GM18870 (cell line): ENCODE measurements at regions not wholly inside any gene's neighbourhood (a gene's known extent, or its start where the extent isn't known, plus 50 kb on each side); places are given as distances from the start of the nearest gene placed in this dataset.
"Not testable (repeated sequence)": the region's sequence is repeated elsewhere in the genome, so short reads cannot be mapped to it uniquely, and the experiment has no call there.

Source experiments
- ATAC-seq: cut with Tn5 transposase; IDR thresholded peaks from one replicate; pipeline ENCODE4 v1.9.1; 2021; ENCODE audit warnings: moderate library complexity; ENCODE audit not compliant: unreplicated experiment

DNA sequence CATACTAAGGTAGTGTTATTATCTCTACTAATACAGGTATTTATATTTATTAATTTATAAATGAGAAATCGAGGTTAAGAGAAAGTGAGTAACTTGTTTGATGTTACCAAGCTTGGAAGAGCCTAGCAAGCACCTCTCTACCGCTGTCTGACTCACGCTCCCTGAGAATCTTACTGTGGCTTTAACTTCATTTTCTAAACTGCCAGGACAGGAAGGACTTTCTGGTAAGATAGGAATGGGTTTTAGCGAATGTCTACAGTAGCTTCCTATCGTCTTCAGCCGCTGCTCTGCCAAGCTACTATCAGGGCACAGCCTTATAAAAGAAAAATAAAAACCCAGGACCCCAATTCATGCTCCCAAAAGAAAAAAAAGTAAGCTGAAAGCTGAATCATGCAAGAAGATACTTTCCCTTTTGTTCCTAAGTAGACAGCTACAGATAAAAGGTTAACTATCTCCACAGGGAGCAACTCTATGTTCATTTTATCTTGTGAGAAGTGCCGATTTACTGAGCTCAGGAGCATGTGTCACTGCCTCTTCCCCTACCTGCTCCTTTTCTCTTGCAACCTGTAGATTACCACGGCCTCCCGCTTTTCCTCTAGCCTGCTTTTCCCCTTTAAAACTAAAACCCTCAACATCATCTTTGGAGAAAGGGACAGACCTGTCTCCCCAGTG is 60.2 kb downstream of the THNSL1 start:
- ATAC-seq: no peak

DNA sequence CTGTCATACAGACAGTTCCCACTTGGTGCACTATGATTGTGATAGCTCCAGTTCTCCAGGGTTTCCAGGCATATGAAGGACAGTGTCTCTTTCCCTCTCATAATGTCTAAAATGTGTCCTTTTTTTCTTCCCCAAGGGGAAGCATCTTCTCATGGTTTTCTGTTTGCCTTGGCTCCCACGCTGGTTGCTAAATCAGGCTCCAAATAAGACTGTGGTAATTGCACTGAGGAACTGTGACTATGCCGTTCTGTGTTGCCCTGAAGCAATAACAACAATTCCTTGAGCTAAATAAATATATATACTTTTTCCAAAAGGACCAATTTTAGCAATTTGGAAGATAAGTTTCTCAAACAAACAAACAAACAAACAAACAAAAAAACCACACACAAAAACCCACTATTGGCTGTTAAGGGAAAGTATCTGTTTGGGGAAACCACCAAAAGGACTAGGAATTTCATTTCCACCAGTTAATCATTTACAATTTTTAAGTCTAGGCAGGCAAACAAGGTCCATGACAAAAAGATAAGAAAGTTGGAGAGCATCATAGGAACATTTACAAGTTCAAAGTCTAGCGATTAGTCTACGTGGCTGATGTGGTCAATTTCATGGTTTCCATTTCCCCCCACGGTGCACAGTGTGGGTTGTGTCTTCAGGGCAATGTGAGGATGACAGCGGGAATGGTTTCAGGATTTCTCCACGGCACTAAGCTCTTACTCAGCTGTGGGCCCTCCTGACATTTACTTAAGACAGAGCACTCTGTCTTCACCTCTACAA is 62.4 kb downstream of the THNSL1 start:
- no peak for ATAC-seq

DNA sequence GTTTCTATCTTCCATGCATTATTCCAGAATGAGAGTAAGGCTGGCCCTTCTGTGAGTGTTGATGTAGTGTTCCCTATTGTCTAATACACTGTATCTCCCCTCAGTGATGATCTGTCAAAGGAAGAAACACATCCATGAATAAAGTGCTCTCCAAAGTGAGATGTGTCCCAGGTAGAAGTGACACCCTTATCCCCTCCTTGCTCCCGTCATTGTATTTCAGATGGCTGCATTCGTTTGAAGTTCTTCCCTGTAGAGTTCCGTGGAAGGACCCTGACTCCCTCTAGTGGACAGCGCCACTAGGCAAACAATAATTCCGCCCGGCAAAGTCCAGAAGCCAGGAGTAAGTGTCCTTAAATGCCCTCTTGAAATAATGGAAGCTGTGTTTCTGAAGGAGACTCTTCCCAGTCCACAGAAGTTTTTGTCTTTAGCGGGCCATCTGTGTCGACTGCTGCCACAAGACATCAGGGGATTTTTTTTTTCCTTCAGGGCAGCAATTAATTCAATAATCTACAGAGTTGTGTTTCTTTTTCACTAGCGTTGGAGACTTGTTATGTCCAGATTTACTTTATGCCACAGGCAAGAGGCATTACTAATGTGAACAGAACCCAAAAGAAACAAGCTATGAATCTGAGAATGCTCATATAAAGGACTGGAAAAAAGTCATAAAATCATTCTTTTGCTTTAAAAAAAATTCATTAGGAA is 64.6 kb downstream of the THNSL1 start:
- peak; percentile 71 for ATAC-seq

DNA sequence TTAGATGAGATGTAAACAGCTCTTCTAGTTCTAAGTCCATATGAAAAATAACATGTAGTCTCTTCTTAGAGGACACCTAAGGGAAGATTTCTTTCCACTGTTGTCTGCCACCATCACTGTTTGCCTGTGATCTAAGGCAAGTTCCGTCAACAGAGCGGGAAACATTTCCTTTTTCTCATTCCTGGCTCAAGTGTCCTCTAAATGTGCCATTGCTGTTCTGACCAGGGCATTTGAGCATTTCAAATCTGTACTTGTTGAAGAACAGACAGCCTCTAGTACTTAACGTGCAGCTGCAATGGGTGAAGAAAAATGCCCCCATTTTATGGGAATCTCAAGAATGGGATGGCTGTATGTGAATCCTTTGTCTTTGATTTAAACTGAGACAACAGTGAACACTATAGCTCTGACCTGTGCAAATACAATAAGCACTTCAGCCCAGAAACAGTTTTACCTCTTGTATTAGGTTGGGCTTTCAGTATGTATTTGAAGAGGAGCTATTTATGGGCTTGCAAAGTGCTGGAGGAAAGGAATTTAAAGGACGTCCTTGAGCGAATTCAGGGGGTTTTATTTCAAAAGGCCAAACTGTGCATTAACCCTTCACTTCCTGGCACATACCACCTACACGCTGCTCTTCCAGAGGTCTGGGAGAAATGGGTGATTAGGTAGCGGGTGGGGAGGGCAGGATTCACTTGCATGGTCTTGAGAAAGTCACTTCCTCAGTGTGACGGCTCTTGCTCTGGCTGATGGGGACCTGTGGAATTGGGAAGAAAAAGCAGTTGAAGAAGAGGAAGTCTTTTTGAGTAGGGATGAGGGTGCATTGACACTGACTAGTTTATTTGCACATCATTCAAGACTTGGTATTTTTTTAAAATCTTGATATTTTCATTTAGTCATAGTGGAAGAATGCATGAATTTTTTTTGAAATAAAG is 66.1 kb downstream of the THNSL1 start:
- no peak for ATAC-seq

DNA sequence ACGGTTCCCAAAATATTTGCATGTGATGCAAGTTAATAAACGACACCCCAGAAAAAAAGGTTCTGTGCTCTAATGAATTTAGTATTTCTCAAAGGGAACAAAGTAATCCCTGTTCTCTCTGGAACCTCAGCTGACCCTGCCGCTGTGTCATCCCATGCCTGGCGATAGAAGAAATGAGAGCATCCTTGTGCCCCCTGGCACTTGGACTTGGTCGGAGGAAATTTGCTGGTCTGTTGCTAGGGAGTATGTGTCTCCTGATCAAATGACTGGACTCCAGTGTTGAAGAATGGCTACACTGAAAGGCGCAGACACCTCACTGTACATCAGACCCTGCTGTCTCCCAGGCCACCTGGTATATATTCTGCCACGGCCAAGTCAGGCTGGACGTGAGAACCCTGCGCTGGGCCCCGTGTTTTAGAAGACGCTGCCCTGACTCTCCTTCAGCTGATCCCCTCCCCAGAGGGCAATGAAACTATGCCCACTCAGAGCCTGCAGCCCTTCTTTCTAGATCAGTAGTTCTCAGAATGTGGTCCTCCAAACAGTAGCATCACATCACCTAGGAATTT is 67.2 kb downstream of the THNSL1 start:
- no peak for ATAC-seq

DNA sequence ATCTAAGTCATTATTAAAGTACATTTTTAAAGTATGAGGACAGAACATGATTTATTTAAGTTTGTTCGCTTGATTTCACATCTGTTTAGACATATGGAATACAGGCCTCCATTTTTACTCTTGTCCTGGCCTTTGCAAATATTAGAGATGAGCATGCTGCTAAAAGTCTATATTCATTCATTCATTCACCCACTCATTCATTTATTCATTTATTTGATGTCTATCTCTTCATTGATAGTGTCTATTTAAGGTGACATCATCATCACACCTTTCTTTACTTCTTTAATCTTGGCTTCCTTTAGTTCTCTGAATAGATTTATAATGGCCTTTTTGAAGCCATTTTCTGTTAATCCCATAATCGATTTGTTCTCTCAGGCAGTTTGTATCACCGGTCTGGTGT is 68.0 kb downstream of the THNSL1 start:
- ATAC-seq: no peak

DNA sequence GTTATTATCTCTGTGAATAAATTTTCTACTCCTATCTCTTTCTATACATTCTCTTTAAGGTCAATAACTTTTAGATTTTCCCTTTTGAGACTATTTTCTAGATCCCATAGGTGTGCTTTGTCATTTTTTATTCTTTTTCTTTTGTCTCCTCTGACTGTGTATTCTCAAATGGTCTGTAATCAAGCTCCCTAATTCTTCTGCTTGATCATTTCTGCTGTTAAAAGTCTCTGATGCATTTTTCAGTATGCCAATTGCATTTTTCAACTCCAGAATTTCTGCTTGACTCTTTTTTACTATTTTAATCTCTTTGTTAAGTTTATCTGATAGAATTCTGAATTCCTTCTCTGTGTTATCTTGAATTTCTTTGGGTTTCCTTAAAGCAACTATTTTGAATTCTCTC is 78.2 kb downstream of the THNSL1 start:
- no peak for ATAC-seq

DNA sequence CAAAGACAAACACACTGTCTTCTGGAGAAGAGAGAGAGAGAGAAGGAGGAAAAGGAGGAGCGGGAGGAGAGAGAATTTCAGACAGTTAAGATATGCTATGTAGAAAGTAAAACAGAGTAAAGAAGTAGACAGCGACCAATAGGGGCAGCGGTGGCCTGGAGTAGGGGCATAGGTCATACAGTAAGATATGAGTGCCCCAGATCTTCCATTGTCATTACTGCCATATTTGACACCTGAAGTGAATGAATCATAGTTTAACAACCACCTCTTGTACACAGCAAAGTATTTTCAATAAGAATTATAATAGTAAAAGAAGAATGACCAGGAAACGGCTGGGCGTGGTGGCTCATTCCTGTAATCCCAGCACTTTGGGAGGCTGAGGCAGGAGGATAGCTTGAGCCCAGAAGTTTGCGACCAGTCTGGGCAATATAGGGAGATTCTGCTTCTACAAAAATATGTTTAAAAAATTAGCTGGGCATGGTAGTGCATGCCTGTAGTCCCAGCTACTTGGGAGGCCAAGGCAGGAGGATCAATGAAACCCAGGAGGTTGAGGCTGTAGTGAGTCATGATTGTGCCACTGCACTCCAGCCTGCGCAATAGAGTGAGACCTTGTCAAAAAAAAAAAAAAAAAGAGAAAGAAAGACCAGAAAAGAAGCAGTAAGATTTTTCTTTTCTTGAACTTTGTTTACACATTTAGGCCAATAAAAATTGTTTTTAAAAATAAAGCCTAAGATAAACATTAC is 77.0 kb upstream of the GPR158 start:
- no peak for ATAC-seq

DNA sequence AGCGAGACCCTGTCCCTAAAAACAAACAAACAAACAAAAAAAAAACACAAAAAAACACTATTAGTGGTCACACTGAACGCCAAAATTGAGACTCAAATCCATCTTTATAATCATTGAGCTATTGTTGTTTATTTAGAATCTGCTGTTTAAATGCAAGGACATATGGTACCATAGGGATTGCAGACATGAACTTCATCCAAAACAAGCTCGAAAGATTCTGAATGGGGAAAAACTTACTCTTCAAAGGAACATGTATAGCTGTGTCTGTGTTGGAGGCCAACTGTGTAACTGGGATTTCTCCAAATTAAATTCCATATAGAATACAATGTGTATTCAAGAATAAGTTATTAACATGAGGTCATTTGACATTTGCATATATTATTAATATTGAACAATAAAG is 74.7 kb upstream of the GPR158 start:
- ATAC-seq: no peak

DNA sequence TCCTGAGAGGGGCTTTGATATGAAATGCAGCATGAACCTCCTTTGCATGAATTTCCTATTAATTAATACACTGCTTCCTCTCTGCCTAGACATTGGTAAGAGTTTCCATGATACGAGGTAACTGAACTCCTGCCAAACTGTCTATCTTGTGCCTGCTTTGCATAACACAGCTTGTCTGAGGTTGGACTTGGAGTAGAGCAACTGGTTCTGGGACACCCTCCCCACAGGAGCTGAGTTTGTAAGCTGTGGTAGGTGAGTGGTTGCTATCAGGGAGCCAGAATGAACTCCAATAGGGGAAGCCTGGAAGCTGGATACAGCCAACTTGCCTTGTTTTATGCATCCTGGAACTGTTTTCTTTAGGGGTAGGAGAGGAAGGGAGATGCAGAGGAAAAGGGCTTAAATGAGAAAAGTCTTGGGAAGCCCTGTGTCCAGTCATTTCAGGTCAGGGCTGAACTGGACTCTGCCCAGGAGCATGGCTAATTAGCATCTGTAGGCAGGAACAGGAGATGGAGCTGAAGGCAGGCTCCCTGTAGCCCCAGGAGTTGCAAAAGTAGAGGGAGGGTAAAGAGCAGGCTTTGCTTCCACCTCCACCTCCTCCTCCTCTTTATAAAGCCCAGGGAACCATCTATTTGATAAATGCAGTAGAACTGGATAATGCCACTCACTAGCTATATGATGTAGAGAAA is 73.2 kb upstream of the GPR158 start:
- no peak for ATAC-seq

DNA sequence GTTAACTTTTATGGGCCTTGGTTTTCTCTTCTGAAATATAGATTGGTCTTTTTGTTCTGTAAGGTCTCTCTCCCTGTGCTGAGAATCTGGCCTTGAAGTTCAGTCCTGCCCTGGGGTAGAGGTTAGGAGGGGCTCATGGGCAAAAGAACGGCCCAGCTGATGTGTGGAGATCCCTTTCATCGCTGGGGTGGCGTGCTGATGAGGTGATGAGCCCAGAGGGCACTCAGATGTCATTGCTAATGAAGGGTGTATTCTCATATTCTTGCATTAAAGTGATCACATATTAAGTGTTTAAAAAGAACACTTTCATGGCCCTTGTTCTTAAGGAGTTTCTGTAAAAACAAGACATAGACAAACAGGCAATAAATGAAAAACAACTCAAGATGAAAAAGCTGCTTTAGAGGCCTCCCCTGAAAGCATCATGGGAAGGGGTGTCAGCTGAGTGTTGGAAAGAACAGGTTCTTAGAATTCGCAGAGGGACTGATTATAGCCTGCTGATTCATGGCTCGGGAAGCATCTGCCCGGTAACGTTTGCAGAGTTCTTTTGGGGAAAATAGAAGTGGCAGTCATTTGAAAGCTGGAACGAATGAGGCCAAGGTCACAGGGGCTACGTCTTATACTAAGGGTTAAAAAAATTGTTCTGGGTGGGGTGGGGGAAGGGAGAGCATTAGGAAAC is 72.5 kb upstream of the GPR158 start:
- ATAC-seq: no peak

DNA sequence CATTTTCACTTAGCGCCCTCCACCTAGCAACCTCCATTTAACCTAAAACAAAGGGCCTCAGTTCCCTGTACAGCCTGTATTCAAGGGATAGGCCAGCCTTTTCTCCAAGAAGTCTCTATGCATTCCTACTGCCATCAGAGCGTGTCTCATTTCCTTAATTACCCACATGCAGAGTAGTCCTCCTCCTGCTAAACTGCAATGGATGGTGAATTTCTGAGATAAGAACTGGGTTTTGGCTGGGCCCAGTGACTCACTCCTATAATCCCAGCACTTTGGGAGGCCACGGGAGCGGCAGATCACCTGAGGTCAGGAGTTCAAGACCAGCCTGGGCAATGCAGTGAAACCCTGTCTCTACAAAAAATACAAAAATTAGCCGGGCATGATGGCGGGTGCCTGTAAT is 71.1 kb upstream of the GPR158 start:
- ATAC-seq: no peak

DNA sequence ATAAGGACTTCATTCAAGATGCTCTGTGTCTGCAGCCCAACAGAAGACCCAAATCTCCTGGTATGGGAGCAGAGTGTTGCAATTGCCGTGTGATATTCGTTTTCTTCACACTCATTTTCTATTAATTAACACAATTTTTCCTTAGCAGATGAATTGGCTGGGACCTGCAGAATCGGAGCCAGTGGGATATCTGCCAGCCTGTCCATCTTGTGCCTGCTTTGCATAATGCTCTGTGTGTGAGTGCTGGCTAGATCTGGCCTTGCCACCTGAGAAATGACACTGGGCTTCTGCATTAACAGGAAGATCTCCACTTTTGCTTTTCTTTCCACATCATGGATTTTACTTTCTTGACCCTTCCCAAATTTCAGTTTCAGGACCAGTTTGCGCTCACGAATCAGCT is 70.4 kb upstream of the GPR158 start:
- no peak for ATAC-seq

DNA sequence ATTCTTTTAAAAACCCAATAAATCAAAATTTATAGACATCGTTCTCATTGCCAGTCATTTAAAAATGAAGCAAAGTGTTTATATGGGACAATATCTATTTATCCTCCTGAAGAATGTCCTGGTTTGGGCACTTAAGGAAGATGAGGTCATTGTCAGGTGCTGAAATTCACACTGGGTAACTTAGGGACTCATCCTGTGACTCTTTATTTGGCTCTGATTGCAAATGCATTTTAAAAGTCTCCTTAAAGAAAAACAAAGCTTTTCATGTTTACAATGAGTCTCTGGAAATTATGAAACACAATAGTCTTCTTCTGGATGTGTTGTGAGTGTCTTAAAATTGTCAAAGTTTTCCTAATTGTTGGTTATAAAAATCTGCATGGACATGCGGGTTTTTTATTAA is 69.5 kb upstream of the GPR158 start:
- no peak for ATAC-seq

DNA sequence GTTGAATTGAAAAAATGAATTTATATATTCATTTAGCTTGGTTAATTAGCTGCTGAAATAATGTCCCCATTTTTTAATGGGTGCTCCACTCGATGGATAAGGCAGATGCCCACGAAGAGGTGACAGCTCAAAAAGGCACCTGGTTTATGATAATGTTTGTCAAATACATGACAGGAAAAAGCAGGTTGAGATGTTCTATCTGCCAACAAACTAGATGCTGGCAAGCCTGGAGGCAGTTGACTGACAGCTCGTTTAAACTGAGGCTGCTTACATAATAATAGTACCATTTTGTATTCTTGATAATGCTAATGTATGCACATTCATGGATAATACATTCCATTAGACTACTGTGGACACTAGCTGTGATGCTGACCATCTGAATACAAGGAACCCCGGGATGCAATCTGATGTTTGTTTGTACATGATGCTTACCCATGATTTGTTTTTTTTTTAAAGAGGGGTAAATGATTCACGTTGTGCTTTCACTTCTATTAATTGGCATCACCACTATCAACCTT is 69.0 kb upstream of the GPR158 start:
- ATAC-seq: no peak

DNA sequence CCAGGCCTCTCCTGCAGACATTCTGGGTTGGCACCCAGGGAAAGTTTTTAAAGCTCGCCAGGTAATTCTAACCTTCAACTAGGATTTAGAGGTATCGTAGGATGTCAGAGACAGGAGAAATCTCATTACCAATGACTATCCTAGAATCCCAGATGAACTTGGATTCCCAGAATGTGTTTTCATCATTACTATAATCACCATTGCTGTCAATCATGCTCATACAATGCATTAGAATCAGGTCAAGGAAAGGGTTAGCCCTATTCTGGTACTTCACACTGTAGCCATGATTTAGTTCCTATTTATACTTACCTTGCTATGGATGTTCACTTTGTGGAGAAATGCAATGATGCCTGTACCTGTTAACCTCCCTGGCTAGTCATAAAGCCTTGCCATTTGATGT is 67.0 kb upstream of the GPR158 start:
- no peak for ATAC-seq

DNA sequence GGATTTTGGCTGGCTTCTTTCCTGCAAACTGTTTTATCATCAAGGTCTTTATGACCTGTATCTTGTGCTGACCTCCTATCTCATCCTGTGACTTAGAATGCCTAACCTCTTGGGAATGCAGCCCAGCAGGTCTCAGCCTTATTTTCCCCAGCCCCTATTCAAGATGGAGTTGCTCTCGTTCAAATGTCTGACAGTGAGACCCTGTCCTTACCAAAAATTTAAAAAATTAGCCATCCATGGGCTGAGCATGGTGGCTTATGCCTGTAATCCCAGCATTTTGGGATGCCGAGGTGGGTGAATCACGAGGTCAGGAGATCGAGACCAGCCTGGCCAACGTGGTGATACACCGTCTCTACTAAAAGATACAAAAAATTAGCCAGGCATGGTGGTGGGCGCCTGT is 64.9 kb upstream of the GPR158 start:
- not testable (repeated sequence) for ATAC-seq

DNA sequence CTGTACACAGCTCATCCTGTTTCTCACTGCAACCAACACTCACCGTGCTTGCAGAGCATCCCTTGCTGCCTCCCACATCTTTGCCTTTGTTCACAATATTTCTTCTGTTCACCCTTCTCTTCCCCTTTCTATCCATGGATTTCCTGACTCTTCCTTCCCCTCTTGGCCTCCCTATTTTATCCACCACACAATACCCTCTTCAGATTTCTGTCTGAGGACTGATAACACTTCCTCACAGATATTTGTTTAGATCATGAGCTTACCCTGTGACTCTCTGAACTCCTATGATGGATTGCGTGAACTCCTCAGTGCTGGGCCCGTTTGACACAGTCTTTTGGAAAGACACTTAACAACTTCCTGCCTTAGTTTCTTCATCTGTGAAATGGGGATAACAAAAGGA is 62.8 kb upstream of the GPR158 start:
- ATAC-seq: no peak
